HUDEP-2 (cell line): ENCODE measurements at regions not wholly inside any gene's neighbourhood (a gene's known extent, or its start where the extent isn't known, plus 50 kb on each side); places are given as distances from the start of the nearest gene placed in this dataset.
"Not testable (repeated sequence)": the region's sequence is repeated elsewhere in the genome, so short reads cannot be mapped to it uniquely, and the experiment has no call there.

Experiments
- DNase-seq, 76 experiments: peaks; one replicate each; lab custom pipeline; 2025; ENCODE audit not compliant: unreplicated experiment in 76 of 76; lab: John Stamatoyannopoulos, UW

GRCh38 chr7:131032786-131033185 is 294.9 kb upstream of the MKLN1 start:
- no peak for DNase-seq

GRCh38 chr7:131034166-131034881 is 293.4 kb upstream of the MKLN1 start:
- DNase-seq = no peak

GRCh38 chr7:131035088-131035770 is 292.4 kb upstream of the MKLN1 start:
- no peak for DNase-seq

- DNase-seq = no peak
Observed at GRCh38 chr7:131038153-131038552, 289.5 kb upstream of the MKLN1 start.

- no peak for DNase-seq
Observed at GRCh38 chr7:131039355-131039762, 288.3 kb upstream of the MKLN1 start.

- DNase-seq = no peak
Observed at GRCh38 chr7:131039836-131040235, 287.8 kb upstream of the MKLN1 start.

- DNase-seq = peak in 33 of 76 experiments; percentile 1 to 53 (median 15)
Observed at GRCh38 chr7:131040467-131040932, 287.2 kb upstream of the MKLN1 start.

GRCh38 chr7:131041012-131041695 is 286.5 kb upstream of the MKLN1 start:
- DNase-seq = not testable (repeated sequence)

- DNase-seq = no peak
Observed at GRCh38 chr7:131042269-131043160, 285.2 kb upstream of the MKLN1 start.

GRCh38 chr7:131045526-131045925 is 282.1 kb upstream of the MKLN1 start:
- DNase-seq = no peak

- DNase-seq = no peak
Observed at GRCh38 chr7:131046246-131046645, 281.4 kb upstream of the MKLN1 start.

GRCh38 chr7:131047651-131048304 is 279.9 kb upstream of the MKLN1 start:
- no peak for DNase-seq

GRCh38 chr7:131051304-131051703 is 276.4 kb upstream of the MKLN1 start:
- DNase-seq = no peak

- no peak for DNase-seq
Observed at GRCh38 chr7:131052285-131052904, 275.3 kb upstream of the MKLN1 start.

- no peak for DNase-seq
Observed at GRCh38 chr7:131056007-131056406, 271.7 kb upstream of the MKLN1 start.

GRCh38 chr7:131057015-131057793 is 270.5 kb upstream of the MKLN1 start:
- DNase-seq = no peak

GRCh38 chr7:131057794-131058070 is 269.9 kb upstream of the MKLN1 start:
- DNase-seq = no peak

GRCh38 chr7:131058561-131059288 is 269.0 kb upstream of the MKLN1 start:
- DNase-seq = not testable (repeated sequence)
